Keratinocyte (primary cell): ENCODE measurements at regions not wholly inside any gene's neighbourhood (a gene's known extent, or its start where the extent isn't known, plus 50 kb on each side); places are given as distances from the start of the nearest gene placed in this dataset.

Experiments
- DNase-seq: peaks from one replicate; pipeline ENCODE4 v3.0.0-alpha.2; 2011; ENCODE audit warnings: low read depth, missing footprints, low spot score
- FAIRE-seq: peaks from 2 replicates; lab custom pipeline; 2011; peaks lifted over from hg19 to GRCh38; lab: Jason Lieb, UNC
- H2AFZ ChIP-seq: 2 replicates; pipeline ENCODE4 v1.6.0; 2012; ENCODE audit warnings: low read length, control low read depth, inconsistent platforms; ENCODE audit not compliant: control insufficient read depth
- H3K27ac ChIP-seq: 2 replicates; pipeline ENCODE4 v1.5.1; 2011; ENCODE audit warnings: low read length; ENCODE audit not compliant: control insufficient read depth, insufficient read depth
- H3K27me3 ChIP-seq: 3 replicates; pipeline ENCODE4 v1.6.0; 2011; ENCODE audit warnings: low read length; ENCODE audit not compliant: control insufficient read depth, insufficient read depth; ENCODE audit errors: extremely low read depth
- H3K36me3 ChIP-seq, 2 experiments: 2 replicates in 1 of 2; 3 replicates in 1 of 2; pipeline ENCODE4 v1.5.1; 2011; ENCODE audit warnings: low read length in 2 of 2, mild to moderate bottlenecking in 1 of 2; ENCODE audit not compliant: control insufficient read depth in 2 of 2, insufficient read depth in 2 of 2; ENCODE audit errors: extremely low read depth in 1 of 2
- H3K4me1 ChIP-seq: 3 replicates; pipeline ENCODE4 v1.5.1; 2011; ENCODE audit warnings: low read length; ENCODE audit not compliant: control insufficient read depth, insufficient read depth; ENCODE audit errors: extremely low read depth
- H3K4me2 ChIP-seq: 3 replicates; pipeline ENCODE4 v1.6.0; 2011; ENCODE audit warnings: low read depth, low read length; ENCODE audit not compliant: control insufficient read depth, insufficient read depth; ENCODE audit errors: extremely low read depth
- H3K4me3 ChIP-seq, 3 experiments: fragments of 200-600 bp in 1 of 3; sonication (generic) in 1 of 3; 2 replicates in 2 of 3; 3 replicates in 1 of 3; pipeline ENCODE4 v1.5.1; 2011 to 2016; ENCODE audit warnings: low read length in 3 of 3, mild to moderate bottlenecking in 3 of 3, control low read depth in 2 of 3, inconsistent platforms in 1 of 3, low read depth in 1 of 3, mixed read lengths in 1 of 3, mixed run types in 1 of 3, moderate library complexity in 1 of 3; ENCODE audit not compliant: control insufficient read depth in 2 of 3, insufficient read depth in 2 of 3; ENCODE audit errors: extremely low read depth in 1 of 3
- H3K79me2 ChIP-seq: 2 replicates; pipeline ENCODE4 v1.6.0; 2012; ENCODE audit warnings: low read length; ENCODE audit not compliant: control insufficient read depth, insufficient read depth
- H3K9ac ChIP-seq: 3 replicates; pipeline ENCODE4 v1.6.0; 2011; ENCODE audit warnings: low read length; ENCODE audit not compliant: control insufficient read depth, insufficient read depth; ENCODE audit errors: extremely low read depth
- H3K9me1 ChIP-seq: 3 replicates; pipeline ENCODE4 v1.6.0; 2011; ENCODE audit warnings: low read length; ENCODE audit not compliant: control insufficient read depth, insufficient read depth; ENCODE audit errors: extremely low read depth
- H3K9me3 ChIP-seq: 2 replicates; pipeline ENCODE4 v1.5.1; 2012; ENCODE audit warnings: low read depth, low read length; ENCODE audit not compliant: control insufficient read depth
- H4K20me1 ChIP-seq: 3 replicates; pipeline ENCODE4 v1.6.0; 2011; ENCODE audit warnings: low read length; ENCODE audit not compliant: control insufficient read depth, insufficient read depth; ENCODE audit errors: extremely low read depth
- EZH2 ChIP-seq: IDR thresholded peaks from one replicate; pipeline ENCODE4 v1.6.1; 2012; ENCODE audit warnings: inconsistent platforms, mild to moderate bottlenecking, low read length, moderate library complexity
- dilution Hi-C: fragments of 300-500 bp; cut with MboI; formaldehyde crosslinking; loops from one replicate; pipeline ENCODE4 v1.7.0; 2020; ENCODE audit warnings: low sequenced_read_pairs; ENCODE audit not compliant: extremely low pct_ligation_motif_present
- TF ChIP-seq, protein P1 (sequence below), 3 experiments: IDR thresholded peaks in 1 of 3; conservative IDR thresholded peaks in 1 of 3; optimal IDR thresholded peaks in 1 of 3; 2 replicates in 2 of 3; 3 replicates in 1 of 3; pipeline versions ENCODE3 to v1.5.1; 2011; ENCODE audit warnings: low read length in 3 of 3, mild to moderate bottlenecking in 3 of 3, moderate library complexity in 2 of 3, control low read depth in 1 of 3, inconsistent platforms in 1 of 3; ENCODE audit not compliant: insufficient read depth in 2 of 3; ENCODE audit errors: extremely low read depth in 1 of 3

DNA sequence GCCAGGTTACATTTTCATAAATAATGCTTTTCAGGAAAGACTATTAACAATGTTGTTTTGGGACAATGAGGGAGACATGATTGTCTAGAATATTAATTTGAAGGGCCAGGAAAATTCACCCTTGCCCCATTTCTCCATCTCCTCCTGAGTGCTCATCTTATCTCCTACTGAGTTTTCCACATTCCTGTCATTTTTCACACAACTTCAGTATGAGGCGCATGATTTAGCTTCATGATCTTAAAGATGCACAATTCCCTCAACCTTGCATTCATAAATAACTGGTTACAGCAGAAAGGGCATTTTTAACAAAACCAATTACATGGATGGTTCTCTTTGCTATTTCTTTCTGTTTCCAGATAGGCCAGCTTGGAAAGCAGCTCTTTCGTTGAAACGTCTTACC is 1699.2 kb upstream of the IGFBP7 start:
- no peak for FAIRE-seq

DNA sequence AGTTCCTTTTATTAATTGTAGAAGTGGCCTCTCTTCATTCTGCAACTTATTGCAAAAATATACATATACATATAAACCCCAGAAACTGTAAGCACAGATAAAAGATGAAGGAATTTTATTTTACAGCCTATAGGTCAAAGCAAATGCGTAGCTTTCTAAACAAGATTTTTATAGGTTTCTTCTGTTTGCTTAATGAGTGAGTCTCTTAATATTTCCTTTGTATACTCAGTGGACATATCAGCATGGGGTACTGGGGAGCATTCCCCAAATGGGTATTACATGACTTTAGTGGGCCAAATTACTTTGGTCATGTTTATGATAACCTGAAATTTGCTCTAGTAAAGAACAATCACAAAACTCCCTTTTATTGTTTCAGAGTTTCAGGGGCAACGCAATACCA is 1698.6 kb upstream of the IGFBP7 start:
- FAIRE-seq (no peak), DNase-seq (no peak)
- dilution Hi-C loops, result no loop called here
- H4K20me1 ChIP-seq, result no peaks in the 10 kb centered on the region
- no peak overlapping the region for H3K4me3 ChIP-seq
- H3K4me2 ChIP-seq, result no peak overlapping the region
- no peak overlapping the region for H3K9ac ChIP-seq
- no peaks in the 10 kb centered on the region for H3K79me2 ChIP-seq
- H3K27me3 ChIP-seq, result no peaks in the 10 kb centered on the region
- no peak overlapping the region for H3K27ac ChIP-seq
- no peaks in the 10 kb centered on the region for H3K36me3 ChIP-seq
- H3K9me3 ChIP-seq, result no peaks in the 10 kb centered on the region
- no peak for TF ChIP-seq EZH2
- TF ChIP-seq, protein P1, sequence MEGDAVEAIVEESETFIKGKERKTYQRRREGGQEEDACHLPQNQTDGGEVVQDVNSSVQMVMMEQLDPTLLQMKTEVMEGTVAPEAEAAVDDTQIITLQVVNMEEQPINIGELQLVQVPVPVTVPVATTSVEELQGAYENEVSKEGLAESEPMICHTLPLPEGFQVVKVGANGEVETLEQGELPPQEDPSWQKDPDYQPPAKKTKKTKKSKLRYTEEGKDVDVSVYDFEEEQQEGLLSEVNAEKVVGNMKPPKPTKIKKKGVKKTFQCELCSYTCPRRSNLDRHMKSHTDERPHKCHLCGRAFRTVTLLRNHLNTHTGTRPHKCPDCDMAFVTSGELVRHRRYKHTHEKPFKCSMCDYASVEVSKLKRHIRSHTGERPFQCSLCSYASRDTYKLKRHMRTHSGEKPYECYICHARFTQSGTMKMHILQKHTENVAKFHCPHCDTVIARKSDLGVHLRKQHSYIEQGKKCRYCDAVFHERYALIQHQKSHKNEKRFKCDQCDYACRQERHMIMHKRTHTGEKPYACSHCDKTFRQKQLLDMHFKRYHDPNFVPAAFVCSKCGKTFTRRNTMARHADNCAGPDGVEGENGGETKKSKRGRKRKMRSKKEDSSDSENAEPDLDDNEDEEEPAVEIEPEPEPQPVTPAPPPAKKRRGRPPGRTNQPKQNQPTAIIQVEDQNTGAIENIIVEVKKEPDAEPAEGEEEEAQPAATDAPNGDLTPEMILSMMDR (optimal IDR thresholded peaks at IDR 0.05 in 1 of 3, IDR thresholded peaks at IDR 0.05 in 1 of 3, conservative IDR thresholded peaks at IDR 0.05 in 1 of 3; ENCODE audit: extremely low read depth in 1 of 3, insufficient read depth in 2 of 3, low read length in 3 of 3), result no peak
- H3K9me1 ChIP-seq, result no peaks in the 10 kb centered on the region
- H2AFZ ChIP-seq, result no peak overlapping the region
- H3K4me1 ChIP-seq, result no peaks in the 10 kb centered on the region

More for the DNA sequence above, 1699.2 kb upstream of the IGFBP7 start:
- H2AFZ ChIP-seq, result no peak overlapping the region
- H4K20me1 ChIP-seq, result no peaks in the 10 kb centered on the region
- DNase-seq, result no peak
- H3K27ac ChIP-seq, result no peak overlapping the region
- H3K4me2 ChIP-seq, result no peak overlapping the region
- no peak overlapping the region for H3K4me3 ChIP-seq
- H3K9ac ChIP-seq, result no peak overlapping the region
- no peaks in the 10 kb centered on the region for H3K9me1 ChIP-seq
- TF ChIP-seq, protein P1 (optimal IDR thresholded peaks at IDR 0.05 in 1 of 3, IDR thresholded peaks at IDR 0.05 in 1 of 3, conservative IDR thresholded peaks at IDR 0.05 in 1 of 3; ENCODE audit: extremely low read depth in 1 of 3, insufficient read depth in 2 of 3, low read length in 3 of 3), result no peak
- no peak for TF ChIP-seq EZH2
- H3K36me3 ChIP-seq, result no peaks in the 10 kb centered on the region
- dilution Hi-C loops, result no loop called here
- H3K9me3 ChIP-seq, result no peaks in the 10 kb centered on the region
- no peaks in the 10 kb centered on the region for H3K4me1 ChIP-seq
- no peaks in the 10 kb centered on the region for H3K79me2 ChIP-seq
- no peaks in the 10 kb centered on the region for H3K27me3 ChIP-seq
